Osteocyte (in vitro differentiated cells): ENCODE measurements at regions not wholly inside any gene's neighbourhood (a gene's known extent, or its start where the extent isn't known, plus 50 kb on each side); places are given as distances from the start of the nearest gene placed in this dataset.

Source experiments
- DNase-seq: peaks from one replicate; pipeline ENCODE4 v3.0.0; 2021; ENCODE audit warnings: mixed read lengths; ENCODE audit not compliant: unreplicated experiment; ENCODE audit errors: extremely low spot score
- H3K27ac Mint-ChIP-seq: one replicate; pipeline ENCODE4 v1.8.0; 2021; ENCODE audit warnings: mild to moderate bottlenecking, mixed read lengths; ENCODE audit not compliant: unreplicated experiment
- H3K27me3 Mint-ChIP-seq: one replicate; pipeline ENCODE4 v1.8.0; 2021; ENCODE audit warnings: mixed read lengths; ENCODE audit not compliant: unreplicated experiment
- H3K36me3 Mint-ChIP-seq: one replicate; pipeline ENCODE4 v1.8.0; 2021; ENCODE audit warnings: mixed read lengths; ENCODE audit not compliant: unreplicated experiment
- H3K4me1 Mint-ChIP-seq: one replicate; pipeline ENCODE4 v1.8.0; 2021; ENCODE audit warnings: mixed read lengths; ENCODE audit not compliant: unreplicated experiment
- H3K4me3 Mint-ChIP-seq: one replicate; pipeline ENCODE4 v1.8.0; 2021; ENCODE audit warnings: mild to moderate bottlenecking, moderate library complexity, mixed read lengths; ENCODE audit not compliant: unreplicated experiment
- H3K9me3 Mint-ChIP-seq: one replicate; pipeline ENCODE4 v1.8.0; 2021; ENCODE audit warnings: mixed read lengths; ENCODE audit not compliant: unreplicated experiment
- TF ChIP-seq, protein P1 (sequence below): fragments of 200-600 bp; sonication (generic); IDR thresholded peaks from 2 replicates; pipeline ENCODE4 v1.5.0; 2021; ENCODE audit warnings: antibody characterized with exemption, mild to moderate bottlenecking, moderate library complexity

DNA sequence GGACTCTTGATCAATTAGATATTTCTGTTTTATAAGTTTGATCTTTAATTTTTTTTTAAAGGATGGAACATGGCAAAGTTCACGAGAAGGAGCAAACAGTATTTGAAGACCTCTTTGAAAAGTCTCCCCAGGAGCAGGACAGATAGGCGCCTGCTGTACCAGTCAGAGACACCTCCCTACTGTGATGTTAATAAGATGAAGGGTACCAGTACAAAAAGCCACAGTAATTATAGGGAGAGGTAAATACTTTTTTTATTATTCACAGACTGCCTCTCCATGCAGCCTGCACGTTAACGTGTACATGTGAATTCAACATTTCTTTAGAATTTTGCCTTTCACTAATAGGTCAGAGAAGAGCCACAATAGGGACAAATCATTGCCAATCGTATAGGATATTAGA, 146.5 kb upstream of the CDH6 start:
- TF ChIP-seq, protein P1, sequence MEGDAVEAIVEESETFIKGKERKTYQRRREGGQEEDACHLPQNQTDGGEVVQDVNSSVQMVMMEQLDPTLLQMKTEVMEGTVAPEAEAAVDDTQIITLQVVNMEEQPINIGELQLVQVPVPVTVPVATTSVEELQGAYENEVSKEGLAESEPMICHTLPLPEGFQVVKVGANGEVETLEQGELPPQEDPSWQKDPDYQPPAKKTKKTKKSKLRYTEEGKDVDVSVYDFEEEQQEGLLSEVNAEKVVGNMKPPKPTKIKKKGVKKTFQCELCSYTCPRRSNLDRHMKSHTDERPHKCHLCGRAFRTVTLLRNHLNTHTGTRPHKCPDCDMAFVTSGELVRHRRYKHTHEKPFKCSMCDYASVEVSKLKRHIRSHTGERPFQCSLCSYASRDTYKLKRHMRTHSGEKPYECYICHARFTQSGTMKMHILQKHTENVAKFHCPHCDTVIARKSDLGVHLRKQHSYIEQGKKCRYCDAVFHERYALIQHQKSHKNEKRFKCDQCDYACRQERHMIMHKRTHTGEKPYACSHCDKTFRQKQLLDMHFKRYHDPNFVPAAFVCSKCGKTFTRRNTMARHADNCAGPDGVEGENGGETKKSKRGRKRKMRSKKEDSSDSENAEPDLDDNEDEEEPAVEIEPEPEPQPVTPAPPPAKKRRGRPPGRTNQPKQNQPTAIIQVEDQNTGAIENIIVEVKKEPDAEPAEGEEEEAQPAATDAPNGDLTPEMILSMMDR = no peak
- peaks cover 5% of the 10 kb centered on the region for H3K9me3 Mint-ChIP-seq
- no peaks in the 10 kb centered on the region for H3K36me3 Mint-ChIP-seq
- no peaks in the 10 kb centered on the region for H3K27me3 Mint-ChIP-seq
- no peak for DNase-seq
- no peak overlapping the region for H3K27ac Mint-ChIP-seq
- H3K4me3 Mint-ChIP-seq = no peak overlapping the region
- peaks cover 18% of the 10 kb centered on the region for H3K4me1 Mint-ChIP-seq

DNA sequence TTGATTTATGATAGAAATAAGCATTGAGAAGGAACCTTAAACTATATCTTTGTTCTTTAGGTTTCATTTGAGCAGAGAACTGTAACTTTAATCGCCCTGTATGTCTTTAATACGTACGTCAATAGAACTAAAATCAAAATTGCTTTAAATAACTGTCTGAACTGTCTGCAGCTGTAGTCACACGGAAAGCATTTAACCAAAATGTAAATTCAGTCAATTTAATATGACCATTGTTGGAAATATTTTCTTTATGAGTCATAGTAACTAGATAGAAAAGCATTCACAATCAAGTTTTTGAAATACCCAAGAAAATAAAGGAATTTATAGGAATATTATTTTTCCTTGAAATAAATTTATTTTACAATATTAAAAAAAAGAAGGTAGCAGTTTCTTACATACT, 157.1 kb upstream of the CDH6 start:
- Mint-ChIP-seq H3K36me3 (peaks cover 15% of the 10 kb centered on the region), H3K27ac (peak overlapping the region; percentile 84), H3K27me3 (no peaks in the 10 kb centered on the region), H3K4me1 (peaks cover 52% of the 10 kb centered on the region), H3K4me3 (peak overlapping the region; percentile 16), H3K9me3 (peaks cover 13% of the 10 kb centered on the region)
- no peak for DNase-seq
- TF ChIP-seq, protein P1 = no peak

DNA sequence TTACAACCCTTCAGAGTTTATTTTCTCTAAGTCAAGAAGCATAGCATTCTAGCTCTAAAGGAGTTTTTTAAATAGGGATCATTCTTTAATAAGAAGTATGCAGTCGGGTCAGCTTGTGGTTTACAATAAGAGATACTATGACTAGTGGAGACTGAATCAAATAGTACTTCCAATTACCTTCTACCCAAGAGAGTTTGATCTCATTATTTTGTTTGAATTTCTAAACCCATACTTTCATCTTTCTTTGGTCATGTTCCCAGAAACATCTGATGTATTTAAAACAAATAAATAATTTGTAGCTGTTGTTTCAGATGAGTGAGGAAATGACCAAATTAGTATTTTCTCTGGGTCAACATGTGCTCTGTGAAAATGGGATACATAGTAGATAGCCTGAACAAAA, 160.2 kb upstream of the CDH6 start:
- no peak overlapping the region for H3K4me3 Mint-ChIP-seq
- peak overlapping the region; percentile 39 for H3K27ac Mint-ChIP-seq
- H3K4me1 Mint-ChIP-seq = peaks cover 56% of the 10 kb centered on the region
- TF ChIP-seq, protein P1 = no peak
- DNase-seq = no peak
- H3K9me3 Mint-ChIP-seq = peaks cover 6% of the 10 kb centered on the region
- H3K27me3 Mint-ChIP-seq = no peaks in the 10 kb centered on the region
- peaks cover 2% of the 10 kb centered on the region for H3K36me3 Mint-ChIP-seq

DNA sequence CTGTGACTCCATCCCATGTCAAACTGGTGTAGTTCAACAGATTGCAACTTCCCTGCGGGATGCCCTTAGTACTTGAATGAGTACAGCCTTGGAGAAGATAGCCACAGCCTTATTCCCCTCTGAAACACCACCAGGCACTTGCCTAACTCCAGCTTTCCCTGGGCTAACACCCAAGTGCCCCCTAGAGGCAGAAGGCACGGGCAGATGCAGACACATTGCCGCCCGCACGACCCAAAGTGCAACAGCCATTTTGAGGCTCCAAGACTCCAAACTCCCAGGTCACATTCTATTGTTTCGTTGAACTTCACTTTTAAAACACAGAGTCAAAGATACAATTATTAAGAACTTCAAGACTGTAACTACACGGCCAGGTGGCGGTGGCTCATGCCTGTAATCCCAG, 163.6 kb upstream of the CDH6 start:
- Mint-ChIP-seq H3K9me3 (peaks cover 3% of the 10 kb centered on the region), H3K4me1 (peaks cover 43% of the 10 kb centered on the region), H3K4me3 (no peak overlapping the region), H3K36me3 (no peaks in the 10 kb centered on the region), H3K27me3 (no peaks in the 10 kb centered on the region), H3K27ac (no peak overlapping the region)
- no peak for DNase-seq
- TF ChIP-seq, protein P1 = no peak

DNA sequence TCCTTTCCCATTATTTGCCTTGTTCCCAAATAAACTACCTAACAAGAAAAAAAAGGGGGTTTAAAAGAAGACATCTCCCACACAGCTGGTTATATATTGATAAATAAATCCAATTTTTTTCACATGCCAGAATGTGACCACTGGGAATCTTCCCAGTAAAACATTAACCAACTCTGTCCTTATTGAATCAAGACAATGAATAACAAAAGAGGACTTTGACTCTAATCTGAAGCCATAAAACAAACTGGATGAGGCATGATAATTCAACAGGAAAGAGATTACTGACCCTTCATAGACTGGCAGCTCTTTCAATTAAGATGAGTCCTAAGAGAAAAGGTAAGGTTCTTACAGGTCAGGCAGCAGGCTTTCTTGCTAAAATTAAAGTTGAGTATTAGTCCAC, 165.8 kb upstream of the CDH6 start:
- Mint-ChIP-seq H3K4me1 (peaks cover 45% of the 10 kb centered on the region), H3K27me3 (no peaks in the 10 kb centered on the region), H3K4me3 (no peak overlapping the region), H3K27ac (no peak overlapping the region), H3K9me3 (no peaks in the 10 kb centered on the region), H3K36me3 (no peaks in the 10 kb centered on the region)
- DNase-seq = no peak
- TF ChIP-seq, protein P1 = no peak
